ENCODE measurements at regions not wholly inside any gene's neighbourhood (a gene's known extent, or its start where the extent isn't known, plus 50 kb on each side); places are given as distances from the start of the nearest gene placed in this dataset.

DNA sequence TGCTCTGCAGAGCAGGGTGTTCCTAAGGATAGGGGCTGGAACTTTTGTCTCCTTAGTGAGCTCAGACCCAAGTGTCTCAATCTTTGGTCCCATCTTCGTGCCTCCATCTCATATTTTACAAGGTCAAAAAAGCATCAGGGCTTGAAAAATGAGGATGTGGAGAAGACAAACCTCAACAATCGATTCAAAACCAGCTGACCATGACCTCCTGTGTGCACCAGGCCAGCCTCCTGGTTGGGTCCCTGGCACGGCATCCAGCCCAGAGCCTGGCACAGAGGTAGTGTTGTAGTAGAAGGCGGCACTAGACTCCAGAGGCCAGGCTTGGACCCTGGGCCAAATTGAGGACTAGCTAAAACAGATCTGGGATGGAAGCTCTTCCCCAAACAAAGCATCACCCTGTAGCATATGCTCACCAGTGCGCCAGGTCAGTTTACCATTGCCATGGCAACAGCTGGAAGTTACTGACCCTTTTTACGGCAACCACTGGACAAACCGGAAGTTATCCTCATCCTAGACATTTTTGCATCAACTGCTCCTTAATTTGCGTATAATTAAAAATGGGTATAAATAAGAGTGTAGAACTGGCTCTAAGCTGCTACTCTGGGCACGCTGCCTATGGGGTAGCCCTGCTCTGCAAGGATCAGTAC lies 69.3 kb upstream of the BLCAP start:
- no peak for DNase-seq

DNA sequence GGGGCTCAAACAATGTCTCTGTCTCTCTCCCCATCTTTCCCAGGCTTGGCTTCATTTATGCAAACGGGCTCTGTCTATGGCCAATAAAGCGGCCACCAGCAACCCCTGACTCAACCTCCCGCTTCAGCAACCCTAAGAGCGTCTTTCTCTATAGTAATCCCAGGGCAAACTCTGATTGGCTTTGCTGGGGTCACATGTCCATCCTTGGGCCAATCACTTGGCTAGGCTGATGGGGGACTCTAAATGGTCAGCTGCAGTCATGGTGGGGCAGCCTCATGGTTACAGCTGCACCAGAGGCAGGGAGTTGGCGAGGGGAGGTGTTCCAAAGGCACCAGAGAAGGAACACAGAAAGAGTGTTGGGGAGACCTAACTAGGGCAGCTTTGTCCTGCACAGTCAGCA lies 68.5 kb upstream of the BLCAP start:
- DNase-seq: no peak

DNA sequence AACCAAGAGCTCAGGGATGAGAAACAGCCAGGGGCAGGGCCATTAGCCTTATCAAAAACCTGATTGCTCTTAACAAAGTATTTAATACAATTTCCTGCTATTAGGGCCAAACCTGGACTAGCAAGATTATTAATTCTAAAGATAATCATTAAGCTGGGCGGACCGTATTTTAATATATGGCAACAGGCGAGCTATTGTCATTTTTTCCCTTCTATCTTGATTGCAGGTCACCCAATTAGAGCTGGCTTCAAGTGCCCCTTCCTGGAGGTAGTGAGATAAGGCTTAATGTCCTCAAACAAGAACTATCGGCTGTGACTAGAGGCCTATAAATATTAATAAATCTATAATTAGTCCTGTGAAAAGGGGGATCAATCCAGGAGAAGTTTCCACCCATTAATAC lies 66.0 kb upstream of the BLCAP start:
- no peak for DNase-seq

DNA sequence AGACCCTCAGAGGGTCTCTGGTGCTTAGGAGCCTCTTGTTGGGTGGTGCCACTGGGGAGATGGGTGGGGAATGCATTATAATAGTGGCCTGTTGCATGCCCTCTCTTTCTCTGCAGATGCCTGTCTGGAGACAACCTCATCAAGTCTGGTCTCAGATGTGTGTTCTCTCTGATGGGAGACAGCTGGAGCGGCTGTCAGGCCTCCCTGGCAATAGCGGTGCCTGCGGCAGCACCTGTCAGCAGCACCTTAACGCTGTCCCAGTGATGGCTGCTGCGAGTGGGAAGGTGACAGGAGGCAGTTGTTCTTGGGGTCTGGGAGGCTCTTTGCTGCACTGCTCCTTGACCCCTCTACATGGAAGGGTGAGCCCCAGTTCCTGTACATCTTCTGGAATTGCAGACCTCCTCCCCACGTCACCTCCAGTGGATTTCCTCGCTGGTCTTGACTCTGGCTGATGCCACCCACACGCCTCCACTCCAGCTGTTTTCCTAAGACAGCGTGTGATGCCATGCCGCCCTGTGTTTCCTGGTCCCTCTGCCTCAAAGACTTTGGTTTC lies 63.3 kb upstream of the BLCAP start:
- DNase-seq: no peak

DNA sequence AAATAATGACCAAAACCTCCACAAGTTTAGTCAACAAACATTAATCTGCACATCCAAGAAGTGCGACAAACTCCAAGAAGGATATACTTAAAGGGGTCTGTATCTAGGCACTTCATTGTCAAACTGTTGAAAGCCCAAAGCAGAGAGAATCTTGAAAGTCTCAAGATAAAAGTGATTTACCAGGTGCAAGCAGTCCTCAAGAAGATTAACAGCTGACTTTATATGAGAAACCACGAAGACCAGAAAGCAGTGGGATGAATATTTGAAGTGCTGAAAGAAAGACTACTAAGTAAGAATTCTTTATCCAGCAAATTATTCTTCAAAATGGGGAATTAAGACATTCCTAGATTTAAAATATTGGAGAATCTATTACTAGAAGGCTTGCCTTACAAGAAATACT lies 58.4 kb upstream of the BLCAP start:
- no peak for DNase-seq

DNA sequence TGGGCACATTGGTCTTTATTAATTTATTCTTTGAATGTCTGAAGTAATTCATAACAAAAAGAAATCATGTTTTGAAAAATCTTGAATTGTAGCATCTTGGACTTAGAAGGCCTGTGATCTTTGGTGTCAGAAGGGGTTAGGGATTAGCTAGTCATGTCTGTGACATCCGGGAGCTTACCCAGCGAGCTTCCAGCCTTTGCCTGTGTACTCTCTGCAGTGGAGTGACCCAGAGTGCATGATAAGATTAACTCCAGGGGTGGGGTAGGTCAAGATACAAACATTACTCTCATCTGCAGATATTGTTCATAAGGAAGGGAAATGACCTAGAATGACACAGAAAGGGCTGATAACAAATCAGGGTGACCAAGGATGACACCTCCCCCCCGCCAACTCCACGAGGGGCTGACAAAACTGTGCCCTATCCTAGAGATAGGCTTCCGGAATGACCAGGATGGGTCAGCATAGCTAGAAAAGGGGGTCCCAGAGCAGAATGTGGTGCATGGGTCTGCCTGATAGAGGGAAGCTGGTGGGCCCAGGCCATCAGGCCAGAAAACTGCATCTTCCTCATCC lies 56.6 kb upstream of the BLCAP start:
- no peak for DNase-seq

DNA sequence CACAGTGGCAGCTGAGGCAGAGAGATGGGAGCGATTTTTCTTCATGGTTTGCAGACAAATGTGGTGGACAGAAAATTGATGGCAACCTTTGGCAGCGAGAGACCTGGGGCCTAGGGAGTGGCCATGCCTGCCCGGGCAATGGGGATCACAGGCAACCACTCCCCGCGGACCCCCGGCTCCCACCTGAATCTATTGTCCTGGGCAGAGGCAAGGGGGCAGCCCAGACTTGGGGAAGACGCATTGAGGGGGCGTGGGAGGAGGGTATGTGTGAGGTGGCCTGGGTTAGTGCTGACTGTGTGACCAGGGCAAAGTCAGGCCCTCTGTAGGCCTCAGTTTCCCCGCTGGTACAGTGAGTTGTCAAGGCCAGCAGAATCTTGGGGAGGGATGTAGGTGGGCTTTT lies 53.6 kb upstream of the BLCAP start:
- DNase-seq: no peak

DNA sequence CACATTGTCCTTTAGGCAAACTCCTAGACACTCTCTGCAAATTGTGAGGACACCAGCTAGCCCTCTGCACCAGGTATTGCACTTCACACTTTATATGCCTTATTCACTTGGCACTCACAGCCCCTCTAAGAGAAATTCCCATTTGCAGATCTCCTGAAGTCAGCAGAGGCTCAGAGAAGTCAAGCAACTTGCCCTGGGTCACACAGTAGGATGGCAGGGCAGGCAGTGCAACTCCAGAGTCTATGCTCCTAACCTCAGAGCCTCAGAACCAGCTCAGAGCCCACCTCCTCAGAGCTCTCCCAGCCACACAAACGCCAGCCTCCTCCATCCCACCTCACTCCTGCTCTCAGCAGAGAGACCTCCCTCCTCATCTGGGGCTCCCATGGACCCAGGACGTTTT lies 52.4 kb upstream of the BLCAP start:
- no peak for DNase-seq

DNA sequence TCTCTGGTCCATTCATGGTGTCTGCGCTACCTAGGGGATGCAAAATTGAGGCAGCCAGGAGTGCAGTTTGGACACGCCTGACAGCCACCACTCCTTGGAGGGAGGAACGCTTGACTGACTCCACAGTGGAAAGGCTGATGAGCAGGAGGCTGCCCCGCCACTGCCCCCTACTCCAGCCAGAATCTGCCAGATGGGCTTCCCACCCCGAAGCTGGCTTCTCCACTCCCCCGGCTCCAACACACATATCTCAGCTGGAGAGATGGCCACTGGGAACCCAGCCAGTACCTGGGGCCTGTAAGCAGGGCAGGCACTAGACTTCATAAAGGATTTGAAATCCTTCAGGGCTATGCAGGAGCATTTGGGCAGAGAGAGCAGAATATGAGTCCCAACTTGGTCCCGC lies 51.4 kb upstream of the BLCAP start:
- DNase-seq: no peak

DNA sequence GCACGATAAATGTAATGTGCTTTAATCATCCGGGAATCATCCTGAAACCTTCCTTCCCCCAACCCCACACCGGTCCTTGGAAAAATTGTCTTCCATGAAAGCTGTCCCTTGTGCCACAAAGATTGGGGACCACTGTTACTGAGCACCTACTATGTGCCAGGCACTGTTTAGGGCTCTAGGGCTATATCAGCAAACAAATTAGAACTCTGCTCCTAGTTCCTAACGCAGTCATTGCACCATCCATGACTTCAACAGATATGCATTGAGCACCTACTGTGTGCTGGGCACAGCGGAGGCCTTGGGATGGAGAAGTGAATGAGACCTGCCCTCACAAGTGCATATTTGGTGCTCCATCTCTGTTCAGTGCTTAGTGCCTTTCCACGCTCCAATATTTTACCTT lies 50.3 kb upstream of the BLCAP start:
- DNase-seq: no peak

Data from NCI-H2081 (cell line).